A204.1 (cell line): ENCODE measurements at regions not wholly inside any gene's neighbourhood (a gene's known extent, or its start where the extent isn't known, plus 50 kb on each side); places are given as distances from the start of the nearest gene placed in this dataset.

Source experiments
- FAIRE-seq: peaks from 2 replicates; lab custom pipeline; 2012; peaks lifted over from hg19 to GRCh38; lab: Jason Lieb, UNC

DNA sequence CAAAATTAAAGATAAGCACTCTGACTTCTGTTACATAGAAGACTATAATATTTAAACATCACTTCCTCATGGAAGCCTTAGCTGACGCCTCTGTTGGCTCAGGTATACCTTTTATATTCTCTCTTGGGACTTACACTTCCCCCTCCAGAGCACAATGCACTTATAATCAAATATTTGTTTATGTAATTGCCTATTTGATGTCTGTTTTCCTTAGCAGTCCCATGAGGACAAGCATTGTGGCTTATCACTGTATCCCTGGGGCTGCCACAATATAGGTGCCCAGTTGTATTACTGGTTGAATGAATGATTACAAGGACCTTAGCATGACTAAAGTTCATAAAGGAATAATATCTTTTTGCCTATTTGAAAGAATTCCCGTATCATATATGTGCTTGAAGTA, 186.7 kb upstream of the VGLL2 start:
- no peak for FAIRE-seq

DNA sequence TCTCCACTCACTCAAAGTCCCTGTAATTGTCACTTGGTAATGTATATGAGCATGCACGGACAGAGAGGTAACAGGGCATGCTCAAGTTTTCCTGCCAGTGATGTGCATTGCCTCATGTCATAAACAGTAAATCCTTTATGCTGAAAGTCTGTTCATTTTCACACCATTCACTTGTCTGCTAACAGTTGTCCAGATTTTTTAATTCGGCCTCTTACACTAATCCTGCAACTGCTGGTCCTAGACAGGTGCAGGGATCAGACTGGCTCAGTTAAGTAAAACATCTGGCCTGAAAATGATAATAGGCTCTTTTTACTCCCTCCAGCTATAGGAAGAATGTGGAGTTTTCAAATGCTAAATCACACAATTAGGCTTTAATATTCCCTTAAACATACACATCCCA, 185.4 kb upstream of the VGLL2 start:
- FAIRE-seq: no peak

DNA sequence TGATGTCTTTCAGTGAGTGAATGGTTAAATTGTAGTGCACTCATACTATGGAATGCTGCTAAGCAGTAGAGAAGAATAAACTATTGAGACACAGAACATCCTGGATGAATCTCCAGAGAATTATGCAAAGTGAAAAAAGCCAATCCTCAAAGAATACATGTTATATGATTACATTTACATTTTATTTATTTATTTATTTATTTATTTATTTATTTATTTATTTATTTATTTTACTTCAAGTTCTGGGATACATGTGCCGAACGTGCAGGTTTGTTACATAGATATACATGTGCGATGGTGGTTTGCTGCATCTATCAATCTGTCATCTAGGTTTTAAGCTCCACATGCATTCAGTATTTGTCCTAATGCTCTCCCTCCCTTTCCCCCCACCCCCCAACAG, 175.8 kb upstream of the VGLL2 start:
- FAIRE-seq: no peak

DNA sequence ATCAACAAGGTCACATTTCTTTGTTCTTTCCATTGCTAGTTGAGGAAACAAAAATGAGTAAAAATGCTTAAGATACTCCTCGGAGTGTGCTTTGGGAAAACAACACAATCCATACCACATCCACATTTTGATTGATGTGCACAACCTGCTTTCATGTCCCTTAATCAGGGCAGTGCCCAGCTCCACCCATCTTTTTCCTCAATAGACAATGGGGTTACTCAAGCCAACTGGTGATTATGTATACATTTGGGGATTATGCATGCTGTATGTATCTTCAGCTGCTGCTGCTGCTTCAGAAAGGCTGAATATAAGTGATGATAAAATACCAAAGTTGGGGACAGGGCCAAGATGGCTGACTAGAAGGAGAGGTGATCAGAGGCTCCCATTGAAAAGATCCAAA, 155.2 kb upstream of the VGLL2 start:
- FAIRE-seq: no peak

DNA sequence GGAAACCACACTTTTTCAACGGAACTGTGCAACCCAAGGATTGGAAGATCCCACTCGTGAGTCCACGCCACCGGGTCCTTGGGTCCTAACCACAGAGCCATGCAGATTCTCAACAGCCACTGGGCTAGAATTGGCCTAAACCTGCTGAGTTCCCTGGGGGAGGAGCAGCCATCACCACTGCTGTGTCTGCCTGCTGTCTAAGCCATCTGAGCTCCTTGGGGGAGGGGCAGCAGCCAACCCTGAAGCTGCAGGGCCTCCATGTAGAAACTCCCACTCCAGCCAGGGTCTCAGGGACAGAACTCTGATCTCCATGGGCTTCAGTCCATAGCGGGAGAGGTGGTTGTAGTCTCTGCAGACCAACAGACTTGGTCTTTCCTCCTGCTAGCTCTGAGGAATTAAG, 154.6 kb upstream of the VGLL2 start:
- FAIRE-seq: no peak

DNA sequence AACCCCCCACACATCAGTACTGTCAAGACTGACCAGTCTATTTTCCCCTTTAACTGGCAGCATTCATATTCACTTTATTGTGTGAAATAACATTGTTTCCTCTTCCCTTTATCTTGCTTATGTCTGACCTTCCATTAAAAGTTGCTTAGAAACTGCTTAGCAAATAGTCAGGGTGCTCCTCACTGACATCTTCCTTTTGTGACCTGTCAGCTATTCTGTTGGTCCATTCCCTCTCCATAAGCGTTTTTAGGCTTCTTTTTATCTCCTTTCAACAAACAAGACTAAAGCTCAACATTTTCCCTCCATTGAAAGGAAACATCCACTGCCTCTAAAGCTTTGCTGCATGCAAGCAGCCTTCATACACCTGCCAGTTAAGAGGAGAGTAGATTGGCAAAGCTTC, 147.7 kb upstream of the VGLL2 start:
- no peak for FAIRE-seq

- FAIRE-seq: no peak
These were observed 146.9 kb upstream of the VGLL2 start for GRCh38 chr6:117118490-117118889.

- FAIRE-seq: no peak
These were observed 139.1 kb upstream of the VGLL2 start for GRCh38 chr6:117126213-117126612.

DNA sequence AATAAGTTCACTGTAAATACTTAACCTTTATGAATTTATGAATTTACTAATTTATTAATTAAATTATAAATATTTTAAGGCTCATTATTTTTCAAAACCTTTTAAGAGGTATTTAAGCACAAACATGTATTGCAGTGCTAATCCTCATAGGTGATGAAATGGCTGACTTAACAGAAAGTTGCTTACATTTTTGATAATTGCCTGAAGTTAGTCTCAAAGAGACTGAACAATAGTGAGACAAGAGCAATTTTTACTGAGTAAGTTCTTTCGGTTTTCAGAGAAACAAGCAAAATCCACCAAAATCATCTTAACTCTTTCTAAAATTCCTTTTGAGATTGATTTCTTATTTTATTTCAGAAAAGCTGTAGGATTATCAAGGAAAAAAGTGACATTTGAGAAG, 137.3 kb upstream of the VGLL2 start:
- FAIRE-seq: no peak

DNA sequence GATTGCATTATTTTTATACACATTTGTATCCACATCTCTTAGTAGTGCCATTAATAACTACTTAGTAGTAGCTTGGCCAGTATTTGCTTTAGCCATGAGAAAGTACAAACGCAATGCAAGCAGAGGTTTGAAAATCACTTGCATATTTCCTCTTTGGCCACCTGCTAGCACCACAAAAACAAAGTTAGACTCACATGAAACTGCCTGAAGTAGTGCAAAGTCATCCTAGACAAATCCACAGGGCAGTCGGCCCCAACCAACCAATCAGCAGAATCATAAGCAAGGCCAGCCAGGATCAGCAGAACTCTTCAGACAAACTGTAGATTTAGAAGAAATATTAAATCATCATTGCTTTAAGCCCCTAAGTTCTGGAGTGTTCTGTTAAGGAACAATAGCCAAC, 135.2 kb upstream of the VGLL2 start:
- no peak for FAIRE-seq

- FAIRE-seq: no peak
These were observed 128.7 kb upstream of the VGLL2 start for GRCh38 chr6:117136702-117137101.

GRCh38 chr6:117137711-117138110, 127.6 kb upstream of the VGLL2 start:
- FAIRE-seq: no peak

GRCh38 chr6:117138425-117138824, 126.9 kb upstream of the VGLL2 start:
- no peak for FAIRE-seq

- FAIRE-seq: no peak
These were observed 126.4 kb upstream of the VGLL2 start for GRCh38 chr6:117138920-117139319.

DNA sequence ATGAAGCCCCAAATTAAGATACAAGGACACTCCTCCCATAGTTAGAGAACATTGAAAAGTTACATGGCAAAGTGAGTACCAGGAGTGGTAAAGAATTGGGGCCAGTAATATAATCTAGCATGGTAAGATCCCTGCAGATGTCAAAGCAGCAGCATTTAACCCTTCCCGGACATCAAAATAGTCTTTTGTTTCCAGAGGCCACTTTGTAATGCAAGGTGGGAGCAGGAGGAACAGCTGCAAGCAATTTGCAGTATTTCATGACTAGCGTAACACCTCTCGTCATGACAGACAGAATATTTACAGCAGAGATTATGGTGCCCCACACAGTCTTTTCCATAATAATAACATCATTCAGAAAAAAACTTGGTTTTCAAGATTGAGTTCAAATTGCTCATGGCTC, 123.2 kb upstream of the VGLL2 start:
- no peak for FAIRE-seq

GRCh38 chr6:117142995-117143394, 122.4 kb upstream of the VGLL2 start:
- FAIRE-seq: no peak

DNA sequence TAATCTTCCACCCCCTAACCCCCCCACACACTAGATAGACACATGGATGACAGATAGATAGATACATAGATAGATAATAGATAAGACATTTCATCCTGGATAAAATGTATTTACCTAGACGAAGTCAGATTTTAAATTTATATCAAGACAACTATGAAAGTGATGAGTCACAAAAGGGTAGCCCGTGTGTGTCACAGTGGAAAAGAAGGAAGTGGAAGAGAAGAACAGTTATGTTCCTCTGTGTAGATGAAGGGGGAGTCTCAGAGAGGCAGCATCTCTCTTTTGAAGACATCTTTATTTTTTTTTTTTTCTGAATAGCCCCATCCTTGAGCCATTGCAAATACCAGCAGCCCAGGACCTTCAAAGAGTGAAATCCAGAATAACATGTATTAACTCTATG, 121.7 kb upstream of the VGLL2 start:
- no peak for FAIRE-seq

- FAIRE-seq: no peak
These were observed 119.4 kb upstream of the VGLL2 start for GRCh38 chr6:117145940-117146339.

- no peak for FAIRE-seq
These were observed 116.0 kb upstream of the VGLL2 start for GRCh38 chr6:117149324-117149723.

- FAIRE-seq: no peak
These were observed 108.6 kb upstream of the VGLL2 start for GRCh38 chr6:117156741-117157140.

DNA sequence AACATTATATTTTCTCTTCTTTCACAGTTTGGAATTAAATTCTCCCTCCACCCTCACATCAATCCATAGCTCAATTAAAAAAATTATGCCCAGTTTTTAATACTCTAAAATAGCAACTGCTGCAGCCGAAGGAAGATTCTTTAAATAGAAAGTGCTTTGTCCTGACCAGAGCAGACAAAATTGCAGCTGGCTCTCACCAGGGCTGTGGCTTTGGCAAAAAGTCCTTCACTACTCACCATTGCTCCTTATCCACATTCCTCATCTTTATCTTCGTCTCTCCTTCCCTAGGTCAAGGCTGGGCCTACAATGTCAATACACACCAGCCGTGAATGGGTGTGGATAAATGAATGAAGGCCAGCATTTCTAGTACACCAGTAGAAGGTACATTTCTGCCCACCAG, 107.9 kb upstream of the VGLL2 start:
- FAIRE-seq: no peak

DNA sequence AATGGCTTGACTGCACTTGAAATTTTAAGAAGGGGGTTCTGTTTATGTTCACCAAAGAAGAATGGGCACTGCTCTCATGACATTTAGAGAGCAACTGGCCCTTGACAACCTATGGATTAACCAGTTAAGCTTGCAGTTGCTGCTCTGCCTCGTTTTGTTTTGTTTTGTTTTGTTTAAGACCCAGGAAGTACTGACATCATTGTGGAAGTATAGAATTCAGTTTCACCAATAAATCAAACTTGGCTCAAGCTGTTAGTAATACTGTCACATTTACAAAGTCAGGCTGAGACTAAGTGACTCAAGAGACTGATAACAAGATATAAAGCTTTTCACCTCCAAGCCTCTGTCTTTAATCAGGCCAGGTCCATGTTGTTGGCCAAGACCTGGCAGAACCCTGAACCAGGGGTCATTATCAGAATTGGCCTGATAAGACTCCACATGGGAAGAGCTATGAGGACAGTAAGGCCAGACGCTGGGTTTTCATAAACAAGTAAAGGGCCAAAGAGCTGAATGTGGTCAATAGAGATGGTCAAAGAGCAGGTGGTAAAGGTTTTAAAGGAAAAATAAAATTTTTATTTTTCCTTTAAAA, 99.4 kb upstream of the VGLL2 start:
- FAIRE-seq: no peak

DNA sequence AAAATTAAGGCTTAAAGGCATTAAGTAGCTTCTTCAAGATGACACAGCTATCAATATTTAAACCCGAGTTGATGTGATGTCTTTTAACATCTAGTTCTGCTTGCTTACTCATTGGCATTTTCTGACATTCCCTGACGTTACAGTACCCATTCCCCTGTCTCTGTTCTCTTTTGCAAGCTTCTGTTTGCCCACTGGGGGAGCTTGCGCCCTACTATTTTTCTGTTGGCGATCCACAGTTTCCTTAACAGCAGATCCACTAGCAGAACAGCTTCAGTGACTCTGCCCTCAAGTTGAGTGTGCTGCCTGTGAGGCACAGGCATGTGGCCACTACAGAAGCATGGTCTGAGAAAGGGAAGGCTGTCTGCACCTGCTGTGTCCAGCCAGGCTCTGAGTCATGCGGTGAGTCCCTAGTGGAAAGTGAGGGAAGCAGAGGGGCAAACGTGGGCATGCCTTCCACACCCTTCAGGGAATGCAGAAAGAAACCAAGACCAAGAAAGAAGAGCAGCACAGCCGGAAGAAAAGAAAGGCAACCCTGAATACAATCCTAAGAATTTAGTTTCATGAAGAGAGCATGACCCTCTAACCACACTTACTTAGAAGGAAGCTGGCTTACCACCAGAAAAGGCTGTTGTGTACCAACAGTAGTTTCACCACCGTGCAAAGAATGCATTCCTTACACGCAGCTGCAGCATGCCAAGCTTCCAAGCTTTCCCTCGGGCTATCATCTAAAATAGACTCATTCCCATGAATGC, 97.7 kb upstream of the VGLL2 start:
- no peak for FAIRE-seq

GRCh38 chr6:117168296-117169063, 96.9 kb upstream of the VGLL2 start:
- FAIRE-seq: no peak
